ENCODE measurements at regions not wholly inside any gene's neighbourhood (a gene's known extent, or its start where the extent isn't known, plus 50 kb on each side); places are given as distances from the start of the nearest gene placed in this dataset.

DNA sequence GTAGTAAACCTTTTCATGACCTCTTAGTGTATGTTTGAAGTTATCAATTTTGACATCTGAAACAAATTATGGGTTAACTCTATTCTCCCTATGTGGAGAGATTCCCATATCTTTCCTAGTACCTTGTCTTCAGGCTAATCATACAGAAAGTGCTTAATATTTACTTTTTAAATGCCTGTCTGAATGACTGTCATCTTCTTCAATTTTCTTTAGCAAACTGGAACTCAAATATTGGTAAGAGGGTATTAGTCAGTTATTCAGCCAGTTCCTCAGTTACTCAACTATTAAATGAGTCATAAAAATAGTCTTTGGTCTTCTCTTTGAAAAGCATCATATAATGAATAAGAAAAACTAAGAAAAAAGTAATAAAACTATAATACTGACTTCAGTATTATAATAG is 1038.0 kb upstream of the PIK3C3 start:
- Mint-ChIP-seq H3K9me3 (peaks cover 2% of the 10 kb centered on the region), H3K4me3 (no peak overlapping the region), H3K36me3 (no peaks in the 10 kb centered on the region), H3K27me3 (ENCODE audit: insufficient read depth, low read depth) (no peaks in the 10 kb centered on the region), H3K27ac (no peak overlapping the region), H3K4me1 (peaks cover 12% of the 10 kb centered on the region)
- Histone ChIP-seq H3K9me3 (ENCODE audit: low read depth) (no peaks in the 10 kb centered on the region), H3K4me2 (no peak overlapping the region), H3K4me3 (no peak overlapping the region), H3K36me3 (no peaks in the 10 kb centered on the region), H3K4me1 (peaks cover 17% of the 10 kb centered on the region), H2AFZ (replicated peaks) (no peak overlapping the region), H3K27ac (no peak overlapping the region), H3F3A (ENCODE audit: low read depth) (peaks cover 13% of the 10 kb centered on the region), H3K79me2 (ENCODE audit: low read depth) (no peaks in the 10 kb centered on the region), H3K9ac (no peak overlapping the region), H4K20me1 (ENCODE audit: low read depth) (no peaks in the 10 kb centered on the region), H3K27me3 (no peaks in the 10 kb centered on the region)
- no peak for DNase-seq (ENCODE audit: low spot score)
- TF ChIP-seq, protein P1, sequence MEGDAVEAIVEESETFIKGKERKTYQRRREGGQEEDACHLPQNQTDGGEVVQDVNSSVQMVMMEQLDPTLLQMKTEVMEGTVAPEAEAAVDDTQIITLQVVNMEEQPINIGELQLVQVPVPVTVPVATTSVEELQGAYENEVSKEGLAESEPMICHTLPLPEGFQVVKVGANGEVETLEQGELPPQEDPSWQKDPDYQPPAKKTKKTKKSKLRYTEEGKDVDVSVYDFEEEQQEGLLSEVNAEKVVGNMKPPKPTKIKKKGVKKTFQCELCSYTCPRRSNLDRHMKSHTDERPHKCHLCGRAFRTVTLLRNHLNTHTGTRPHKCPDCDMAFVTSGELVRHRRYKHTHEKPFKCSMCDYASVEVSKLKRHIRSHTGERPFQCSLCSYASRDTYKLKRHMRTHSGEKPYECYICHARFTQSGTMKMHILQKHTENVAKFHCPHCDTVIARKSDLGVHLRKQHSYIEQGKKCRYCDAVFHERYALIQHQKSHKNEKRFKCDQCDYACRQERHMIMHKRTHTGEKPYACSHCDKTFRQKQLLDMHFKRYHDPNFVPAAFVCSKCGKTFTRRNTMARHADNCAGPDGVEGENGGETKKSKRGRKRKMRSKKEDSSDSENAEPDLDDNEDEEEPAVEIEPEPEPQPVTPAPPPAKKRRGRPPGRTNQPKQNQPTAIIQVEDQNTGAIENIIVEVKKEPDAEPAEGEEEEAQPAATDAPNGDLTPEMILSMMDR (IDR thresholded peaks at IDR 0.05) = no peak
- TF ChIP-seq EZH2phosphoT487 (IDR thresholded peaks at IDR 0.05) = no peak
- TF ChIP-seq EZH2 (IDR thresholded peaks at IDR 0.05) = no peak

DNA sequence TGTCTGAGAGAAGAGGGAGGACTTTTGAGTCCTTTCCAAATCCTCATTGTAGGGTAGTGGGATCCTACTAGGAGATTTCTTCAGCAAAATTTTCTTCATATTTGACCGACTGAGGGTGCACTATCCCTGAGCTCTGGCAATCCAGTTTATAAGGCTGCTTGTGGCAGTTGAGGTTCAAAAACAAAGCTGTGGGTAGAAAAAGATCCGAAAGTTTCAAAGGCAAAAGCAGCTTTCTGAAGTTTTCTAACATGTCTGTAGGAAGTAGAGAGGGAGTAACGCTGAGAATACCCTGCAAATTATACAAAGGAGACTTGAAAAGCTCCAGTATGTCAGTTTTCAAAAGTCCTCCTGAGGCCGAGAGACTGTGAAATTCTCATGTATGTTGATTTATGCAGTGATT is 1039.3 kb upstream of the PIK3C3 start:
- Histone ChIP-seq H3K4me3 (no peak overlapping the region), H3K9me3 (ENCODE audit: low read depth) (no peaks in the 10 kb centered on the region), H2AFZ (replicated peaks) (no peak overlapping the region), H3K79me2 (ENCODE audit: low read depth) (no peaks in the 10 kb centered on the region), H3K4me2 (no peak overlapping the region), H3F3A (ENCODE audit: low read depth) (no peaks in the 10 kb centered on the region), H3K4me1 (peaks cover 4% of the 10 kb centered on the region), H3K27ac (no peak overlapping the region), H3K9ac (no peak overlapping the region), H4K20me1 (ENCODE audit: low read depth) (no peaks in the 10 kb centered on the region), H3K27me3 (no peaks in the 10 kb centered on the region), H3K36me3 (no peaks in the 10 kb centered on the region)
- Mint-ChIP-seq H3K4me1 (no peaks in the 10 kb centered on the region), H3K9me3 (peaks cover 2% of the 10 kb centered on the region), H3K4me3 (no peak overlapping the region), H3K36me3 (no peaks in the 10 kb centered on the region), H3K27ac (no peak overlapping the region), H3K27me3 (ENCODE audit: insufficient read depth, low read depth) (no peaks in the 10 kb centered on the region)
- TF ChIP-seq EZH2 (IDR thresholded peaks at IDR 0.05) (no peak), EZH2phosphoT487 (IDR thresholded peaks at IDR 0.05) (no peak)
- TF ChIP-seq, protein P1 (IDR thresholded peaks at IDR 0.05) = no peak
- DNase-seq (ENCODE audit: low spot score) = no peak

DNA sequence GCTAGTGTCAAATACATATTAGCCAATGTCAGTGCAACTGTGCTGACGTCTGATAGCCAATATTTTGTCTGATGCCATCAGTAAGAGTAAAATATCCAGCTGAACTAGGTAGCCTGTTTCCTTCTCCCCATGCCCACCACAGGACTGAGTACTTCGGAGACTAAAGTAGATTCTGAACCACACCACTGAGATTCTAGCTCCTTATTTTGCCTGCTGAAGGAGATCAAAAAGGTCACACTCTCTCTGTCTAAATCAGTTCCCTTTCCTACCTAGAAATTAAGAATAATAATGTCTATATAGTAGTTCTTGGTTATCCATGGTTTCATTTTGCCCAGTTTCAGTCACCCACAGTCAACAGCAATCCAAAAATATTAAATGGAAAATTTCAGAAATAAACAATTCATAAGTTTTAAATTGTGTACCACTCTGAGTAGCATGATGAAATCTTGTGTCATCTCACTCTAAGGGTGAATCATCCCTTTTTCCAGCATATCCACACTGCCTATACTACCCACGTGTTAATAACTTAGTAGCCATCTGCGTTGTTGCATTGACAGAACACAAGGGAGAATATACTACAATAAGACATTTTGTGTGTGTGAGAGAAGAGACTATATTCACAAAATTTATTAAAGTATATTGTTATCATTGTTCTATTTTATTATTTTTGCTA is 1043.3 kb upstream of the PIK3C3 start:
- no peak overlapping the region for H3K9ac ChIP-seq
- no peak overlapping the region for H2AFZ ChIP-seq (replicated peaks)
- TF ChIP-seq EZH2 (IDR thresholded peaks at IDR 0.05) = no peak
- no peak for TF ChIP-seq EZH2phosphoT487 (IDR thresholded peaks at IDR 0.05)
- TF ChIP-seq, protein P1 (IDR thresholded peaks at IDR 0.05) = no peak
- H4K20me1 ChIP-seq (ENCODE audit: low read depth) = no peaks in the 10 kb centered on the region
- peaks cover 8% of the 10 kb centered on the region for H3K4me1 ChIP-seq
- Mint-ChIP-seq H3K27me3 (ENCODE audit: insufficient read depth, low read depth) (no peaks in the 10 kb centered on the region), H3K36me3 (no peaks in the 10 kb centered on the region), H3K4me3 (no peak overlapping the region), H3K27ac (no peak overlapping the region), H3K9me3 (no peaks in the 10 kb centered on the region), H3K4me1 (no peaks in the 10 kb centered on the region)
- H3K36me3 ChIP-seq = no peaks in the 10 kb centered on the region
- DNase-seq (ENCODE audit: low spot score) = no peak
- no peaks in the 10 kb centered on the region for H3K9me3 ChIP-seq (ENCODE audit: low read depth)
- H3K79me2 ChIP-seq (ENCODE audit: low read depth) = no peaks in the 10 kb centered on the region
- H3F3A ChIP-seq (ENCODE audit: low read depth) = no peaks in the 10 kb centered on the region
- no peak overlapping the region for H3K4me3 ChIP-seq
- no peaks in the 10 kb centered on the region for H3K27me3 ChIP-seq
- no peak overlapping the region for H3K27ac ChIP-seq
- no peak overlapping the region for H3K4me2 ChIP-seq
